GM23338 (cell line): ENCODE measurements at regions not wholly inside any gene's neighbourhood (a gene's known extent, or its start where the extent isn't known, plus 50 kb on each side); places are given as distances from the start of the nearest gene placed in this dataset.

Source experiments
- ATAC-seq: fragments of 200-7000 bp; cut with Tn5 transposase; 3 replicates; pipeline ENCODE4 v1.9.1; 2020
- DNase-seq: peaks from one replicate; pipeline ENCODE4 v3.0.0-alpha.2; 2015; ENCODE audit warnings: low spot score
- H2AFZ ChIP-seq: fragments of 200-600 bp; sonication (generic); 2 replicates; pipeline ENCODE4 v1.8.0; 2016; ENCODE audit warnings: antibody characterized with exemption, mild to moderate bottlenecking, moderate library complexity
- H3F3A ChIP-seq: fragments of 200-600 bp; sonication (generic); replicated peaks from 2 replicates; pipeline ENCODE4 v1.8.0; 2017; ENCODE audit warnings: antibody characterized with exemption, mixed run types, low read depth
- H3K27ac ChIP-seq: fragments of 200-600 bp; sonication (generic); 2 replicates; pipeline ENCODE4 v1.6.1; 2016; ENCODE audit warnings: low read depth
- H3K27me3 ChIP-seq: fragments of 200-600 bp; sonication (generic); 2 replicates; pipeline ENCODE4 v1.8.0; 2016; ENCODE audit warnings: mild to moderate bottlenecking, mixed run types, moderate library complexity; ENCODE audit not compliant: insufficient read depth
- H3K36me3 ChIP-seq: fragments of 200-600 bp; sonication (generic); 2 replicates; pipeline ENCODE4 v1.8.0; 2016; ENCODE audit warnings: mild to moderate bottlenecking; ENCODE audit not compliant: insufficient read depth
- H3K4me1 ChIP-seq: fragments of 200-600 bp; sonication (generic); 2 replicates; pipeline ENCODE4 v1.8.0; 2016; ENCODE audit warnings: mild to moderate bottlenecking, moderate library complexity; ENCODE audit not compliant: insufficient read depth
- H3K4me2 ChIP-seq: fragments of 200-600 bp; sonication (generic); 2 replicates; pipeline ENCODE4 v1.7.1; 2017; ENCODE audit warnings: mixed run types
- H3K4me3 ChIP-seq: fragments of 200-600 bp; sonication (generic); 2 replicates; pipeline ENCODE4 v1.6.1; 2016; ENCODE audit warnings: mixed run types
- H3K79me2 ChIP-seq: fragments of 200-600 bp; sonication (generic); replicated peaks from 2 replicates; pipeline ENCODE4 v1.8.0; 2017; ENCODE audit warnings: mild to moderate bottlenecking; ENCODE audit not compliant: insufficient read depth
- H3K9me2 ChIP-seq: fragments of 200-600 bp; sonication (generic); 2 replicates; pipeline ENCODE4 v1.8.0; 2017; ENCODE audit not compliant: insufficient read depth
- H4K20me1 ChIP-seq: fragments of 200-600 bp; sonication (generic); replicated peaks from 2 replicates; pipeline ENCODE4 v1.8.0; 2017; ENCODE audit warnings: mild to moderate bottlenecking; ENCODE audit not compliant: insufficient read depth
- H3K27ac Mint-ChIP-seq: 2 replicates; pipeline ENCODE4 v1.8.0; 2020; ENCODE audit warnings: inconsistent platforms, mild to moderate bottlenecking, moderate library complexity, mixed read lengths
- H3K27me3 Mint-ChIP-seq: 3 replicates; pipeline ENCODE4 v1.8.0; 2022; ENCODE audit warnings: low read depth, mild to moderate bottlenecking, moderate library complexity, mixed read lengths, inconsistent platforms; ENCODE audit not compliant: insufficient read depth, poor library complexity
- H3K36me3 Mint-ChIP-seq: 3 replicates; pipeline ENCODE4 v1.8.0; 2021; ENCODE audit warnings: low read depth, mild to moderate bottlenecking, inconsistent platforms, moderate library complexity, mixed read lengths
- H3K4me1 Mint-ChIP-seq: 3 replicates; pipeline ENCODE4 v1.8.0; 2020; ENCODE audit warnings: mild to moderate bottlenecking, inconsistent platforms, mixed read lengths
- H3K4me3 Mint-ChIP-seq: 3 replicates; pipeline ENCODE4 v1.8.0; 2021; ENCODE audit warnings: moderate library complexity, mild to moderate bottlenecking, inconsistent platforms, mixed read lengths
- H3K9me3 Mint-ChIP-seq: 3 replicates; pipeline ENCODE4 v1.8.0; 2020; ENCODE audit warnings: moderate library complexity, mild to moderate bottlenecking, inconsistent platforms, mixed read lengths
- CREB1 ChIP-seq: fragments of 250-450 bp; sonication (Bioruptor Pico); IDR thresholded peaks from 2 replicates; pipeline ENCODE4 v1.5.0; 2020; ENCODE audit warnings: low read depth, mild to moderate bottlenecking, moderate library complexity
- EZH2 ChIP-seq: fragments of 200-600 bp; sonication (generic); IDR thresholded peaks from one replicate; pipeline ENCODE4 v1.8.0; 2017; ENCODE audit warnings: antibody characterized with exemption, mild to moderate bottlenecking, low read depth; ENCODE audit not compliant: unreplicated experiment
- EZH2phosphoT487 ChIP-seq: fragments of 200-600 bp; sonication (generic); IDR thresholded peaks from one replicate; pipeline ENCODE4 v1.8.1; 2018; ENCODE audit warnings: antibody characterized with exemption; ENCODE audit not compliant: unreplicated experiment
- JUNB ChIP-seq: IDR thresholded peaks from one replicate; pipeline ENCODE4 v1.6.1; 2016; ENCODE audit warnings: antibody characterized with exemption; ENCODE audit not compliant: unreplicated experiment
- POLR2AphosphoS5 ChIP-seq: IDR thresholded peaks from 2 replicates; pipeline ENCODE4 v1.6.1; 2016; ENCODE audit warnings: antibody characterized with exemption, low read depth
- STAT1 ChIP-seq: IDR thresholded peaks from one replicate; pipeline ENCODE4 v1.6.1; 2016; ENCODE audit warnings: antibody characterized with exemption; ENCODE audit not compliant: unreplicated experiment
- ZNF114 ChIP-seq: fragments of 250-450 bp; sonication (Bioruptor Pico); IDR thresholded peaks from 2 replicates; pipeline ENCODE4 v1.5.0; 2020; ENCODE audit warnings: mild to moderate bottlenecking, moderate library complexity
- ZNF331 ChIP-seq: fragments of 250-450 bp; sonication (Bioruptor Pico); IDR thresholded peaks from 2 replicates; pipeline ENCODE4 v1.5.0; 2020; ENCODE audit warnings: low read depth, mild to moderate bottlenecking, moderate library complexity
- TF ChIP-seq, protein P1 (sequence below): IDR thresholded peaks from one replicate; pipeline ENCODE4 v1.6.1; 2018; ENCODE audit warnings: antibody characterized with exemption; ENCODE audit not compliant: unreplicated experiment
- TF ChIP-seq, protein P2 (sequence below): IDR thresholded peaks from 2 replicates; pipeline ENCODE4 v1.6.1; 2016; ENCODE audit warnings: antibody characterized with exemption
- TF ChIP-seq, protein P3 (sequence below): fragments of 250-450 bp; sonication (Bioruptor Pico); IDR thresholded peaks from 2 replicates; pipeline ENCODE4 v1.5.0; 2020; ENCODE audit warnings: mild to moderate bottlenecking, moderate library complexity
- TF ChIP-seq, protein P4 (sequence below), 2 experiments: fragments of 200-600 bp in 1 of 2; sonication (generic) in 1 of 2; conservative IDR thresholded peaks; 2 replicates each; pipeline versions ENCODE4 v1.5.1 to v1.6.1; 2016 to 2017; ENCODE audit warnings: antibody characterized with exemption in 2 of 2, low read depth in 2 of 2, mild to moderate bottlenecking in 2 of 2, moderate library complexity in 1 of 2

DNA sequence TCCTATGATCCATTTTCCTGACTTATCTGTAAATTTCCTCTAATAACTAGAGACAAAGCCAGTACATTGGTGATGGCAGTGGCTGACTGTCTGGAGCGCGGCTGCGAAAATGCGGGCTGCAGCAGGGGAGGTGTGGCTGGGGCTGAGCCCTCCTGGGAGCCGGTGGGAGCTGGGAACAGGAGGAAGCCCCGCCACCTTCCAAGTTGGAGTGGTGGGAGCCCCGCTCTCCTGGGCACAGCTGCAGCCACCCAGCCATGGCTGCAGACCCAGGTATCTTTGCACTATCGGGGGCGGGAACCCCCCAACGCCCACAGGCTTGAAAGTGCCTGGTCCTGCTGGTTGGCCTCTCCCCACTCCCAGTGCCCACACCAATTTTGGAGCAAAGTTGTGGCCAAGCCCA, 633.0 kb upstream of the TMEFF2 start:
- Histone ChIP-seq H2AFZ (no peak overlapping the region), H3F3A (no peaks in the 10 kb centered on the region), H3K27ac (no peak overlapping the region), H3K4me1 (no peaks in the 10 kb centered on the region), H3K79me2 (no peaks in the 10 kb centered on the region), H4K20me1 (no peaks in the 10 kb centered on the region), H3K36me3 (no peaks in the 10 kb centered on the region), H3K27me3 (no peaks in the 10 kb centered on the region), H3K4me3 (no peak overlapping the region), H3K4me2 (no peak overlapping the region), H3K9me2 (peaks cover 4% of the 10 kb centered on the region; the same call in 1 of the 2 replicates)
- Mint-ChIP-seq H3K36me3 (no peaks in the 10 kb centered on the region), H3K4me1 (no peaks in the 10 kb centered on the region), H3K4me3 (no peak overlapping the region), H3K27ac (no peak overlapping the region), H3K9me3 (no peaks in the 10 kb centered on the region), H3K27me3 (no peaks in the 10 kb centered on the region)
- no peak for TF ChIP-seq EZH2phosphoT487
- TF ChIP-seq, protein P1, sequence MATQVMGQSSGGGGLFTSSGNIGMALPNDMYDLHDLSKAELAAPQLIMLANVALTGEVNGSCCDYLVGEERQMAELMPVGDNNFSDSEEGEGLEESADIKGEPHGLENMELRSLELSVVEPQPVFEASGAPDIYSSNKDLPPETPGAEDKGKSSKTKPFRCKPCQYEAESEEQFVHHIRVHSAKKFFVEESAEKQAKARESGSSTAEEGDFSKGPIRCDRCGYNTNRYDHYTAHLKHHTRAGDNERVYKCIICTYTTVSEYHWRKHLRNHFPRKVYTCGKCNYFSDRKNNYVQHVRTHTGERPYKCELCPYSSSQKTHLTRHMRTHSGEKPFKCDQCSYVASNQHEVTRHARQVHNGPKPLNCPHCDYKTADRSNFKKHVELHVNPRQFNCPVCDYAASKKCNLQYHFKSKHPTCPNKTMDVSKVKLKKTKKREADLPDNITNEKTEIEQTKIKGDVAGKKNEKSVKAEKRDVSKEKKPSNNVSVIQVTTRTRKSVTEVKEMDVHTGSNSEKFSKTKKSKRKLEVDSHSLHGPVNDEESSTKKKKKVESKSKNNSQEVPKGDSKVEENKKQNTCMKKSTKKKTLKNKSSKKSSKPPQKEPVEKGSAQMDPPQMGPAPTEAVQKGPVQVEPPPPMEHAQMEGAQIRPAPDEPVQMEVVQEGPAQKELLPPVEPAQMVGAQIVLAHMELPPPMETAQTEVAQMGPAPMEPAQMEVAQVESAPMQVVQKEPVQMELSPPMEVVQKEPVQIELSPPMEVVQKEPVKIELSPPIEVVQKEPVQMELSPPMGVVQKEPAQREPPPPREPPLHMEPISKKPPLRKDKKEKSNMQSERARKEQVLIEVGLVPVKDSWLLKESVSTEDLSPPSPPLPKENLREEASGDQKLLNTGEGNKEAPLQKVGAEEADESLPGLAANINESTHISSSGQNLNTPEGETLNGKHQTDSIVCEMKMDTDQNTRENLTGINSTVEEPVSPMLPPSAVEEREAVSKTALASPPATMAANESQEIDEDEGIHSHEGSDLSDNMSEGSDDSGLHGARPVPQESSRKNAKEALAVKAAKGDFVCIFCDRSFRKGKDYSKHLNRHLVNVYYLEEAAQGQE: no peak
- TF ChIP-seq, protein P2, sequence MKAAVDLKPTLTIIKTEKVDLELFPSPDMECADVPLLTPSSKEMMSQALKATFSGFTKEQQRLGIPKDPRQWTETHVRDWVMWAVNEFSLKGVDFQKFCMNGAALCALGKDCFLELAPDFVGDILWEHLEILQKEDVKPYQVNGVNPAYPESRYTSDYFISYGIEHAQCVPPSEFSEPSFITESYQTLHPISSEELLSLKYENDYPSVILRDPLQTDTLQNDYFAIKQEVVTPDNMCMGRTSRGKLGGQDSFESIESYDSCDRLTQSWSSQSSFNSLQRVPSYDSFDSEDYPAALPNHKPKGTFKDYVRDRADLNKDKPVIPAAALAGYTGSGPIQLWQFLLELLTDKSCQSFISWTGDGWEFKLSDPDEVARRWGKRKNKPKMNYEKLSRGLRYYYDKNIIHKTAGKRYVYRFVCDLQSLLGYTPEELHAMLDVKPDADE: no peak
- TF ChIP-seq POLR2AphosphoS5: no peak
- TF ChIP-seq ZNF114 (CRISPR knock-in tag): no peak
- no peak for TF ChIP-seq CREB1 (CRISPR knock-in tag)
- TF ChIP-seq, protein P3, sequence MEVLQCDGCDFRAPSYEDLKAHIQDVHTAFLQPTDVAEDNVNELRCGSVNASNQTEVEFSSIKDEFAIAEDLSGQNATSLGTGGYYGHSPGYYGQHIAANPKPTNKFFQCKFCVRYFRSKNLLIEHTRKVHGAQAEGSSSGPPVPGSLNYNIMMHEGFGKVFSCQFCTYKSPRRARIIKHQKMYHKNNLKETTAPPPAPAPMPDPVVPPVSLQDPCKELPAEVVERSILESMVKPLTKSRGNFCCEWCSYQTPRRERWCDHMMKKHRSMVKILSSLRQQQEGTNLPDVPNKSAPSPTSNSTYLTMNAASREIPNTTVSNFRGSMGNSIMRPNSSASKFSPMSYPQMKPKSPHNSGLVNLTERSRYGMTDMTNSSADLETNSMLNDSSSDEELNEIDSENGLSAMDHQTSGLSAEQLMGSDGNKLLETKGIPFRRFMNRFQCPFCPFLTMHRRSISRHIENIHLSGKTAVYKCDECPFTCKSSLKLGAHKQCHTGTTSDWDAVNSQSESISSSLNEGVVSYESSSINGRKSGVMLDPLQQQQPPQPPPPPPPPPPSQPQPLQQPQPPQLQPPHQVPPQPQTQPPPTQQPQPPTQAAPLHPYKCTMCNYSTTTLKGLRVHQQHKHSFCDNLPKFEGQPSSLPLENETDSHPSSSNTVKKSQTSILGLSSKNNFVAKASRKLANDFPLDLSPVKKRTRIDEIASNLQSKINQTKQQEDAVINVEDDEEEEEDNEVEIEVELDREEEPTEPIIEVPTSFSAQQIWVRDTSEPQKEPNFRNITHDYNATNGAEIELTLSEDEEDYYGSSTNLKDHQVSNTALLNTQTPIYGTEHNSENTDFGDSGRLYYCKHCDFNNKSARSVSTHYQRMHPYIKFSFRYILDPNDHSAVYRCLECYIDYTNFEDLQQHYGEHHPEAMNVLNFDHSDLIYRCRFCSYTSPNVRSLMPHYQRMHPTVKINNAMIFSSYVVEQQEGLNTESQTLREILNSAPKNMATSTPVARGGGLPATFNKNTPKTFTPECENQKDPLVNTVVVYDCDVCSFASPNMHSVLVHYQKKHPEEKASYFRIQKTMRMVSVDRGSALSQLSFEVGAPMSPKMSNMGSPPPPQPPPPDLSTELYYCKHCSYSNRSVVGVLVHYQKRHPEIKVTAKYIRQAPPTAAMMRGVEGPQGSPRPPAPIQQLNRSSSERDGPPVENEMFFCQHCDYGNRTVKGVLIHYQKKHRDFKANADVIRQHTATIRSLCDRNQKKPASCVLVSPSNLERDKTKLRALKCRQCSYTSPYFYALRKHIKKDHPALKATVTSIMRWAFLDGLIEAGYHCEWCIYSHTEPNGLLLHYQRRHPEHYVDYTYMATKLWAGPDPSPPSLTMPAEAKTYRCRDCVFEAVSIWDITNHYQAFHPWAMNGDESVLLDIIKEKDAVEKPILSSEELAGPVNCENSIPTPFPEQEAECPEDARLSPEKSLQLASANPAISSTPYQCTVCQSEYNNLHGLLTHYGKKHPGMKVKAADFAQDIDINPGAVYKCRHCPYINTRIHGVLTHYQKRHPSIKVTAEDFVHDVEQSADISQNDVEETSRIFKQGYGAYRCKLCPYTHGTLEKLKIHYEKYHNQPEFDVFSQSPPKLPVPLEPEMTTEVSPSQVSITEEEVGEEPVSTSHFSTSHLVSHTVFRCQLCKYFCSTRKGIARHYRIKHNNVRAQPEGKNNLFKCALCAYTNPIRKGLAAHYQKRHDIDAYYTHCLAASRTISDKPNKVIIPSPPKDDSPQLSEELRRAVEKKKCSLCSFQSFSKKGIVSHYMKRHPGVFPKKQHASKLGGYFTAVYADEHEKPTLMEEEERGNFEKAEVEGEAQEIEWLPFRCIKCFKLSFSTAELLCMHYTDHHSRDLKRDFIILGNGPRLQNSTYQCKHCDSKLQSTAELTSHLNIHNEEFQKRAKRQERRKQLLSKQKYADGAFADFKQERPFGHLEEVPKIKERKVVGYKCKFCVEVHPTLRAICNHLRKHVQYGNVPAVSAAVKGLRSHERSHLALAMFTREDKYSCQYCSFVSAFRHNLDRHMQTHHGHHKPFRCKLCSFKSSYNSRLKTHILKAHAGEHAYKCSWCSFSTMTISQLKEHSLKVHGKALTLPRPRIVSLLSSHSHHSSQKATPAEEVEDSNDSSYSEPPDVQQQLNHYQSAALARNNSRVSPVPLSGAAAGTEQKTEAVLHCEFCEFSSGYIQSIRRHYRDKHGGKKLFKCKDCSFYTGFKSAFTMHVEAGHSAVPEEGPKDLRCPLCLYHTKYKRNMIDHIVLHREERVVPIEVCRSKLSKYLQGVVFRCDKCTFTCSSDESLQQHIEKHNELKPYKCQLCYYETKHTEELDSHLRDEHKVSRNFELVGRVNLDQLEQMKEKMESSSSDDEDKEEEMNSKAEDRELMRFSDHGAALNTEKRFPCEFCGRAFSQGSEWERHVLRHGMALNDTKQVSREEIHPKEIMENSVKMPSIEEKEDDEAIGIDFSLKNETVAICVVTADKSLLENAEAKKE (CRISPR knock-in tag): no peak
- TF ChIP-seq, protein P4, sequence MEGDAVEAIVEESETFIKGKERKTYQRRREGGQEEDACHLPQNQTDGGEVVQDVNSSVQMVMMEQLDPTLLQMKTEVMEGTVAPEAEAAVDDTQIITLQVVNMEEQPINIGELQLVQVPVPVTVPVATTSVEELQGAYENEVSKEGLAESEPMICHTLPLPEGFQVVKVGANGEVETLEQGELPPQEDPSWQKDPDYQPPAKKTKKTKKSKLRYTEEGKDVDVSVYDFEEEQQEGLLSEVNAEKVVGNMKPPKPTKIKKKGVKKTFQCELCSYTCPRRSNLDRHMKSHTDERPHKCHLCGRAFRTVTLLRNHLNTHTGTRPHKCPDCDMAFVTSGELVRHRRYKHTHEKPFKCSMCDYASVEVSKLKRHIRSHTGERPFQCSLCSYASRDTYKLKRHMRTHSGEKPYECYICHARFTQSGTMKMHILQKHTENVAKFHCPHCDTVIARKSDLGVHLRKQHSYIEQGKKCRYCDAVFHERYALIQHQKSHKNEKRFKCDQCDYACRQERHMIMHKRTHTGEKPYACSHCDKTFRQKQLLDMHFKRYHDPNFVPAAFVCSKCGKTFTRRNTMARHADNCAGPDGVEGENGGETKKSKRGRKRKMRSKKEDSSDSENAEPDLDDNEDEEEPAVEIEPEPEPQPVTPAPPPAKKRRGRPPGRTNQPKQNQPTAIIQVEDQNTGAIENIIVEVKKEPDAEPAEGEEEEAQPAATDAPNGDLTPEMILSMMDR (conservative IDR thresholded peaks at IDR 0.05; ENCODE audit: low read depth in 2 of 2): no peak
- TF ChIP-seq JUNB: no peak
- TF ChIP-seq STAT1: no peak
- no peak for TF ChIP-seq EZH2
- no peak for TF ChIP-seq ZNF331
- ATAC-seq (peak; percentile 31; the same call in 2 of the 3 replicates), DNase-seq (no peak)
